Keratinocyte (primary cell): ENCODE measurements at regions not wholly inside any gene's neighbourhood (a gene's known extent, or its start where the extent isn't known, plus 50 kb on each side); places are given as distances from the start of the nearest gene placed in this dataset.

Experiments
- DNase-seq: peaks from one replicate; pipeline ENCODE4 v3.0.0-alpha.2; 2011; ENCODE audit warnings: low read depth, missing footprints, low spot score
- FAIRE-seq: peaks from 2 replicates; lab custom pipeline; 2011; peaks lifted over from hg19 to GRCh38; lab: Jason Lieb, UNC
- H2AFZ ChIP-seq: 2 replicates; pipeline ENCODE4 v1.6.0; 2012; ENCODE audit warnings: low read length, control low read depth, inconsistent platforms; ENCODE audit not compliant: control insufficient read depth
- H3K27ac ChIP-seq: 2 replicates; pipeline ENCODE4 v1.5.1; 2011; ENCODE audit warnings: low read length; ENCODE audit not compliant: control insufficient read depth, insufficient read depth
- H3K27me3 ChIP-seq: 3 replicates; pipeline ENCODE4 v1.6.0; 2011; ENCODE audit warnings: low read length; ENCODE audit not compliant: control insufficient read depth, insufficient read depth; ENCODE audit errors: extremely low read depth
- H3K36me3 ChIP-seq, 2 experiments: 2 replicates in 1 of 2; 3 replicates in 1 of 2; pipeline ENCODE4 v1.5.1; 2011; ENCODE audit warnings: low read length in 2 of 2, mild to moderate bottlenecking in 1 of 2; ENCODE audit not compliant: control insufficient read depth in 2 of 2, insufficient read depth in 2 of 2; ENCODE audit errors: extremely low read depth in 1 of 2
- H3K4me1 ChIP-seq: 3 replicates; pipeline ENCODE4 v1.5.1; 2011; ENCODE audit warnings: low read length; ENCODE audit not compliant: control insufficient read depth, insufficient read depth; ENCODE audit errors: extremely low read depth
- H3K4me2 ChIP-seq: 3 replicates; pipeline ENCODE4 v1.6.0; 2011; ENCODE audit warnings: low read depth, low read length; ENCODE audit not compliant: control insufficient read depth, insufficient read depth; ENCODE audit errors: extremely low read depth
- H3K4me3 ChIP-seq, 3 experiments: fragments of 200-600 bp in 1 of 3; sonication (generic) in 1 of 3; 2 replicates in 2 of 3; 3 replicates in 1 of 3; pipeline ENCODE4 v1.5.1; 2011 to 2016; ENCODE audit warnings: low read length in 3 of 3, mild to moderate bottlenecking in 3 of 3, control low read depth in 2 of 3, inconsistent platforms in 1 of 3, low read depth in 1 of 3, mixed read lengths in 1 of 3, mixed run types in 1 of 3, moderate library complexity in 1 of 3; ENCODE audit not compliant: control insufficient read depth in 2 of 3, insufficient read depth in 2 of 3; ENCODE audit errors: extremely low read depth in 1 of 3
- H3K79me2 ChIP-seq: 2 replicates; pipeline ENCODE4 v1.6.0; 2012; ENCODE audit warnings: low read length; ENCODE audit not compliant: control insufficient read depth, insufficient read depth
- H3K9ac ChIP-seq: 3 replicates; pipeline ENCODE4 v1.6.0; 2011; ENCODE audit warnings: low read length; ENCODE audit not compliant: control insufficient read depth, insufficient read depth; ENCODE audit errors: extremely low read depth
- H3K9me1 ChIP-seq: 3 replicates; pipeline ENCODE4 v1.6.0; 2011; ENCODE audit warnings: low read length; ENCODE audit not compliant: control insufficient read depth, insufficient read depth; ENCODE audit errors: extremely low read depth
- H3K9me3 ChIP-seq: 2 replicates; pipeline ENCODE4 v1.5.1; 2012; ENCODE audit warnings: low read depth, low read length; ENCODE audit not compliant: control insufficient read depth
- H4K20me1 ChIP-seq: 3 replicates; pipeline ENCODE4 v1.6.0; 2011; ENCODE audit warnings: low read length; ENCODE audit not compliant: control insufficient read depth, insufficient read depth; ENCODE audit errors: extremely low read depth
- CTCF ChIP-seq, 3 experiments: IDR thresholded peaks in 1 of 3; conservative IDR thresholded peaks in 1 of 3; optimal IDR thresholded peaks in 1 of 3; 2 replicates in 2 of 3; 3 replicates in 1 of 3; pipeline versions ENCODE3 to v1.5.1; 2011; ENCODE audit warnings: low read length in 3 of 3, mild to moderate bottlenecking in 3 of 3, moderate library complexity in 2 of 3, control low read depth in 1 of 3, inconsistent platforms in 1 of 3; ENCODE audit not compliant: insufficient read depth in 2 of 3; ENCODE audit errors: extremely low read depth in 1 of 3
- EZH2 ChIP-seq: IDR thresholded peaks from one replicate; pipeline ENCODE4 v1.6.1; 2012; ENCODE audit warnings: inconsistent platforms, mild to moderate bottlenecking, low read length, moderate library complexity
- dilution Hi-C: fragments of 300-500 bp; cut with MboI; formaldehyde crosslinking; loops from one replicate; pipeline ENCODE4 v1.7.0; 2020; ENCODE audit warnings: low sequenced_read_pairs; ENCODE audit not compliant: extremely low pct_ligation_motif_present

DNA sequence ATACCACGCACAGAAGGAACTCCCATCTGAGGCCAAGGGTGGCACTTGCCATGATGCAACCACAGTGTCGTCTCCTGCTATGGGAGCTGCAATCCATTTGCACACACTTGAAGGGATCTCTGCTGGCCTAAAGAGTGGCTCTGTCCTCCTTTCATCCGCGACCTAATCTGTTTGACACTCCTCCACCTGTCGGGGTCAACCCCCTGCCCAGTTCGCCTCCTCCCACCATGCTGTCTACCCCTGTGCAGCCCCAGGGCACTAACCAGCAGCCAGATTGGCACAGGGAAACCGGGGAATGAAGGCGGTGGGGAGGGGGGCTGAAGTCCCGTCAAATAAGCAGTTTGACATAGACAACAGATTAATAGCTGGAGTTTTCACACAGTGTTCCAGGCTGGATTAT is 58.1 kb upstream of the FOXQ1 start:
- Histone ChIP-seq H3K4me2 (no peak overlapping the region), H3K4me3 (no peak overlapping the region), H3K9ac (no peak overlapping the region), H3K79me2 (no peaks in the 10 kb centered on the region), H3K9me3 (no peaks in the 10 kb centered on the region), H4K20me1 (no peaks in the 10 kb centered on the region), H3K27me3 (no peaks in the 10 kb centered on the region), H3K9me1 (no peaks in the 10 kb centered on the region), H3K4me1 (no peaks in the 10 kb centered on the region), H3K36me3 (no peaks in the 10 kb centered on the region), H3K27ac (no peak overlapping the region), H2AFZ (no peak overlapping the region)
- DNase-seq (no peak), FAIRE-seq (no peak)
- TF ChIP-seq EZH2: no peak
- no peak for TF ChIP-seq CTCF (optimal IDR thresholded peaks at IDR 0.05 in 1 of 3, IDR thresholded peaks at IDR 0.05 in 1 of 3, conservative IDR thresholded peaks at IDR 0.05 in 1 of 3; ENCODE audit: extremely low read depth in 1 of 3, insufficient read depth in 2 of 3, low read length in 3 of 3)
- dilution Hi-C loops: no loop called here

DNA sequence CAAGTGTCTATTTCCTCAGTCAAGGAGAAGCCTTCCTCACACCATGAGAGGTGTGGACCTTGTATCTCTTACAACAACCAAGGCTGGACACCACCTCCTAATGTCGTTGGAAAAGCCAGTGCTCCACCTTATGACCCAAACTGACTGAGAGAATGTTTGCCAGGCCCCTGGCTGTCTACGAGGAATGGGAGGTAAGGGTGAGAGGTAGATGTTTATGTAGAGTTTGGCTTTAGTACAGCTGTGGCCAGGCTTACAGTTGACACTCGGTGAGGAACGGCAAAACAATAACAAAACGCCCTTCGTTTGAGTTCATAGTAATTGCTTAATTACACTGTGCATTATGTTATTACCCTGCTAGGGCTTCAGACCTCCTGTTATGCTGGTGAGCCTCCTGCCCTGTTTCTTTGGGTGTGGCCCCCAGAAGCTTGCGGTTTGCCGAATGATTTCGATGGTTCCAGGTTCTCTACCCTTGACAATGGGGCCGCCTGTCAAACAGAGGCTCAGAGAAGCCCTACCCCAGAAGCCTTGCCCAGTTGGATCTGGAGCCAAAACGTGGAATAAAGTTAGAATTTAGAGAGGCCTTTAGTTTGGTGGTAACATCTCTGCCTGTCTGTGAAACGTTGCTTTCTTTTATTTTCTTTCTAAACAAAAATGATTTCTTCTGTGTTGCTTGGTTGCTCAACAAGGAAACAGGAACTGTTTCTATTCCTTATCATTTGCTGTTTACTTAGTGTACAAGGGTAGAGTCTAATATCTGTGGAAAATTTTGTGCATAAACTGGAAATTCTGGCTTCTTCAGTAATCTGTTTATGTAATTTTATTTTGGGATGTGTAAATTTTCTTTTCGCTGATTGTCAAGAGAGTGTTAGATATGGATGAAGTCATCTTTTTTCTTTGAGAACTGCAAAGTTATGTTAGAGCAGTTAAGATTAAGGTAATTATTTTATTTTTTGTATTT is 60.4 kb upstream of the FOXQ1 start:
- Histone ChIP-seq H3K9me3 (no peaks in the 10 kb centered on the region), H3K4me3 (no peak overlapping the region), H3K79me2 (no peaks in the 10 kb centered on the region), H3K27me3 (no peaks in the 10 kb centered on the region), H3K27ac (no peak overlapping the region), H2AFZ (no peak overlapping the region), H4K20me1 (no peaks in the 10 kb centered on the region), H3K4me1 (no peaks in the 10 kb centered on the region), H3K9me1 (no peaks in the 10 kb centered on the region), H3K36me3 (no peaks in the 10 kb centered on the region), H3K9ac (no peak overlapping the region), H3K4me2 (no peak overlapping the region)
- dilution Hi-C loops: no loop called here
- TF ChIP-seq CTCF (optimal IDR thresholded peaks at IDR 0.05 in 1 of 3, IDR thresholded peaks at IDR 0.05 in 1 of 3, conservative IDR thresholded peaks at IDR 0.05 in 1 of 3; ENCODE audit: extremely low read depth in 1 of 3, insufficient read depth in 2 of 3, low read length in 3 of 3): no peak
- TF ChIP-seq EZH2: no peak
- DNase-seq (no peak), FAIRE-seq (no peak)
